GM12878 (cell line): ENCODE measurements at regions not wholly inside any gene's neighbourhood (a gene's known extent, or its start where the extent isn't known, plus 50 kb on each side); places are given as distances from the start of the nearest gene placed in this dataset.

Experiments used
- ATAC-seq: fragments of 200-7000 bp; cut with Tn5 transposase; 3 replicates; pipeline ENCODE4 v1.9.1; 2020; ENCODE audit warnings: mild to moderate bottlenecking, moderate library complexity
- BruUV-seq: library from RNA; stranded (reverse); fragments of 400-500 nt; replicated peaks from 2 replicates; lab custom pipeline; 2021; lab: Mats Ljungman, UMichigan
- CTCF ChIA-PET: fragments of 300-600 bp; sonication (Branson Sonifier 250); formaldehyde crosslinking; extraction: SDS; loops from one replicate; lab custom pipeline; 2021; ENCODE audit warnings: inconsistent platforms; lab: Yijun Ruan, JAX
- POLR2A ChIA-PET: fragments of 350-600 bp; formaldehyde crosslinking; extraction: SDS; loops from one replicate; lab custom pipeline; 2021; ENCODE audit warnings: inconsistent platforms; lab: Charles Lee
- RAD21 ChIA-PET: fragments of 300-600 bp; sonication (Branson Sonifier 250); formaldehyde crosslinking; loops from one replicate; lab custom pipeline; 2023; ENCODE audit warnings: antibody characterized with exemption; ENCODE audit not compliant: unreplicated experiment; lab: Charles Lee
- SMC1A ChIA-PET: fragments of 300-600 bp; sonication (Branson Sonifier 250); formaldehyde crosslinking; loops from one replicate; lab custom pipeline; 2023; ENCODE audit not compliant: unreplicated experiment, uncharacterized antibody; lab: Charles Lee
- DNase-seq: peaks from one replicate; pipeline ENCODE4 v3.0.0-alpha.2; 2011; ENCODE audit warnings: low read depth, low spot score
- FAIRE-seq: peaks from 3 replicates; lab custom pipeline; 2011; peaks lifted over from hg19 to GRCh38; lab: Jason Lieb, UNC
- H2AFZ ChIP-seq: 2 replicates; pipeline ENCODE4 v1.6.0; 2011; ENCODE audit warnings: low read depth, low read length, control low read depth; ENCODE audit not compliant: control insufficient read depth
- H3K27ac ChIP-seq: 2 replicates; pipeline ENCODE4 v1.5.1; 2011; ENCODE audit warnings: control low read depth; ENCODE audit not compliant: control insufficient read depth, insufficient read depth
- H3K27me3 ChIP-seq, 2 experiments: replicated peaks in 1 of 2; 2 replicates each; pipeline versions ENCODE4 v1.6.0 to v1.6.1; 2011; ENCODE audit warnings: low read length in 1 of 2; ENCODE audit not compliant: control insufficient read depth in 2 of 2, insufficient read depth in 2 of 2
- H3K36me3 ChIP-seq, 2 experiments: 2 replicates each; pipeline ENCODE4 v1.5.1; 2011; ENCODE audit warnings: low read length in 1 of 2; ENCODE audit not compliant: control insufficient read depth in 2 of 2, insufficient read depth in 2 of 2
- H3K4me1 ChIP-seq: 2 replicates; pipeline ENCODE4 v1.6.1; 2011; ENCODE audit warnings: mild to moderate bottlenecking, low read length, moderate library complexity, mixed read lengths; ENCODE audit not compliant: control insufficient read depth, insufficient read depth
- H3K4me2 ChIP-seq: 2 replicates; pipeline ENCODE4 v1.6.0; 2011; ENCODE audit warnings: control low read depth; ENCODE audit not compliant: control insufficient read depth, insufficient read depth
- H3K4me3 ChIP-seq: fragments of 200-600 bp; sonication (generic); 2 replicates; pipeline ENCODE4 v1.5.1; 2016
- H3K79me2 ChIP-seq: 2 replicates; pipeline ENCODE4 v1.6.0; 2011; ENCODE audit warnings: low read length; ENCODE audit not compliant: control insufficient read depth, insufficient read depth
- H3K9ac ChIP-seq: 2 replicates; pipeline ENCODE4 v1.8.0; 2011; ENCODE audit warnings: low read length, control low read depth, mixed read lengths; ENCODE audit not compliant: control insufficient read depth, insufficient read depth
- H3K9me3 ChIP-seq: replicated peaks from 3 replicates; pipeline ENCODE4 v1.5.1; 2011; ENCODE audit warnings: mild to moderate bottlenecking, low read length; ENCODE audit not compliant: control insufficient read depth, insufficient read depth
- H4K20me1 ChIP-seq: 2 replicates; pipeline ENCODE4 v1.6.0; 2011; ENCODE audit not compliant: control insufficient read depth, insufficient read depth
- BACH1 ChIP-seq: fragments of 450-650 bp; IDR thresholded peaks from 2 replicates; pipeline ENCODE4 v1.6.1; 2017; ENCODE audit warnings: mild to moderate bottlenecking, borderline replicate concordance
- CREB1 ChIP-seq: IDR thresholded peaks from 2 replicates; pipeline ENCODE4 v1.6.1; 2012; ENCODE audit warnings: low read depth, mild to moderate bottlenecking, inconsistent platforms
- ETV6 ChIP-seq, 2 experiments: fragments of 450-650 bp in 1 of 2; IDR thresholded peaks in 1 of 2; conservative IDR thresholded peaks in 1 of 2; 2 replicates each; pipeline ENCODE4 v1.6.1; 2014; ENCODE audit warnings: antibody characterized with exemption in 1 of 2, borderline replicate concordance in 1 of 2, low read depth in 1 of 2, mild to moderate bottlenecking in 1 of 2, moderate library complexity in 1 of 2
- IRF4 ChIP-seq: IDR thresholded peaks from 2 replicates; pipeline ENCODE4 v1.6.1; 2011; ENCODE audit warnings: low read depth, low read length
- in situ Hi-C: fragments of 300-500 bp; cut with MboI; formaldehyde crosslinking; loops from 9 replicates; pipeline ENCODE4 v1.14.3; 2018; ENCODE audit warnings: mixed read lengths
- intact Hi-C: fragments of 100-400 bp; cut with micrococcal nuclease; formaldehyde crosslinking; loops from one replicate; pipeline ENCODE4 v1.14.2; 2022; ENCODE audit not compliant: unreplicated experiment
- TF ChIP-seq, protein P1 (sequence below): fragments of 450-650 bp; IDR thresholded peaks from 2 replicates; pipeline ENCODE4 v1.6.1; 2016; ENCODE audit warnings: mild to moderate bottlenecking, moderate library complexity, borderline replicate concordance

DNA sequence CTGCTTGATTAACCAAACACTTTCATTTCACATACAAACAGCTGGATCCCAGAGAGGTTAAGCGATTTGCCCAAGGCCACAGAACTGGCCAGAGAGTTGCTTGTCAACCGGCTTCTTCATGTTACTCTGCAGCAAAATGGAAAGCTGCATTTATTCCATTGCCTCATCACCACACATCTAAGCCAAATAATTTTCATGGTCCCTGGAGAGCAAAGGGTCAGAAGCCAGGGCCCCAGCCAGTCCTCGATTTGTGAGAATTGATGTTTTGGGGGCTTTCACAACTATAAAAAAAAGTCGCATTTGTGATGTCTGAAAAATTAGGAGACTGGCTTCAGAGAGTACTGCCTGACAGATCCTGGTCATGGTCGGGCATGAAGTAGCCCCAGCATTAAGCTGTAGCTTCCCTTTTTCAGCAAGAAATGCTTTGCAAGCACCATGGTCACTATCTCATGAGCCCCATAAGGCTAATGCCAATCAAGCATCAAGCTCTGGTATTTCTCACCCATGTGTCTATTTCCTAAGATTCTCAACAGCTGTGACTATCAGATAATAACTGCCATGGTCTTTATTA lies 95.8 kb downstream of the BANF2 start (continued):
- no peak for TF ChIP-seq IRF4
- no peak for TF ChIP-seq CREB1
- TF ChIP-seq, all 136 proteins: peak for 0

DNA sequence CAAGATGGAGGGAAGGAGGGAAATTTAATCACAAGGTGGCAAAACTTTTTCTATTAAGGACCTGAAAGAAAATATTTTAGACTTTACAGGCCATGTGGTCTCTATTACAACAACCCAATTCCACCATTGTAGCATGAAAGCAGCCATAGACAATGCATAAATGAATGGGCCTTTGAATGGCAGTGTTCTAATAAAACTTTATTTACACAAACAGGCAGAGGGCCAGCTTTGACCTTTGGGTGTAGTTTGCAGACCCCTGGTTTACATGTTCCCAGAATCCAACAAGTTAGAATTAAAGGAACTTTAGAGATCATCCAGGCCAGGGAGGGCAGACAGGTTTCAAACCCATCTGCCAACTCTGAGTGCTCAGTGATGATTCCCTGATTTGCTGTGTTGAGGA lies 95.2 kb downstream of the BANF2 start:
- ATAC-seq (no peak), DNase-seq (no peak), FAIRE-seq (no peak)
- in situ Hi-C loops (no loop called here), intact Hi-C loops (no loop called here)
- H2AFZ ChIP-seq: no peak overlapping the region
- ChIA-PET SMC1A (interaction anchor here (1.3 to 2.2 kb wide), 2 partner anchors 11 to 102 kb away, joined by 3 to 6 read pairs; no protein-coding TSS in a partner anchor), CTCF (no interaction called here), RAD21 (no interaction called here), POLR2A (no interaction called here)
- no peak overlapping the region for H3K4me2 ChIP-seq
- no peak overlapping the region for H3K4me3 ChIP-seq
- no peaks in the 10 kb centered on the region; a peak in 2 of 4 replicates for H3K27me3 ChIP-seq
- H3K9ac ChIP-seq: no peak overlapping the region
- H3K9me3 ChIP-seq: no peaks in the 10 kb centered on the region; the same call in 1 of the 3 replicates
- H4K20me1 ChIP-seq: no peaks in the 10 kb centered on the region
- TF ChIP-seq ETV6 (conservative IDR thresholded peaks at IDR 0.05 in 1 of 2, IDR thresholded peaks at IDR 0.05 in 1 of 2; ENCODE audit: borderline replicate concordance in 1 of 2, low read depth in 1 of 2): no peak
- TF ChIP-seq, protein P1, sequence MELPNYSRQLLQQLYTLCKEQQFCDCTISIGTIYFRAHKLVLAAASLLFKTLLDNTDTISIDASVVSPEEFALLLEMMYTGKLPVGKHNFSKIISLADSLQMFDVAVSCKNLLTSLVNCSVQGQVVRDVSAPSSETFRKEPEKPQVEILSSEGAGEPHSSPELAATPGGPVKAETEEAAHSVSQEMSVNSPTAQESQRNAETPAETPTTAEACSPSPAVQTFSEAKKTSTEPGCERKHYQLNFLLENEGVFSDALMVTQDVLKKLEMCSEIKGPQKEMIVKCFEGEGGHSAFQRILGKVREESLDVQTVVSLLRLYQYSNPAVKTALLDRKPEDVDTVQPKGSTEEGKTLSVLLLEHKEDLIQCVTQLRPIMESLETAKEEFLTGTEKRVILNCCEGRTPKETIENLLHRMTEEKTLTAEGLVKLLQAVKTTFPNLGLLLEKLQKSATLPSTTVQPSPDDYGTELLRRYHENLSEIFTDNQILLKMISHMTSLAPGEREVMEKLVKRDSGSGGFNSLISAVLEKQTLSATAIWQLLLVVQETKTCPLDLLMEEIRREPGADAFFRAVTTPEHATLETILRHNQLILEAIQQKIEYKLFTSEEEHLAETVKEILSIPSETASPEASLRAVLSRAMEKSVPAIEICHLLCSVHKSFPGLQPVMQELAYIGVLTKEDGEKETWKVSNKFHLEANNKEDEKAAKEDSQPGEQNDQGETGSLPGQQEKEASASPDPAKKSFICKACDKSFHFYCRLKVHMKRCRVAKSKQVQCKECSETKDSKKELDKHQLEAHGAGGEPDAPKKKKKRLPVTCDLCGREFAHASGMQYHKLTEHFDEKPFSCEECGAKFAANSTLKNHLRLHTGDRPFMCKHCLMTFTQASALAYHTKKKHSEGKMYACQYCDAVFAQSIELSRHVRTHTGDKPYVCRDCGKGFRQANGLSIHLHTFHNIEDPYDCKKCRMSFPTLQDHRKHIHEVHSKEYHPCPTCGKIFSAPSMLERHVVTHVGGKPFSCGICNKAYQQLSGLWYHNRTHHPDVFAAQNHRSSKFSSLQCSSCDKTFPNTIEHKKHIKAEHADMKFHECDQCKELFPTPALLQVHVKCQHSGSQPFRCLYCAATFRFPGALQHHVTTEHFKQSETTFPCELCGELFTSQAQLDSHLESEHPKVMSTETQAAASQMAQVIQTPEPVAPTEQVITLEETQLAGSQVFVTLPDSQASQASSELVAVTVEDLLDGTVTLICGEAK: peak; percentile 55
- no peak for TF ChIP-seq BACH1
- H3K4me1 ChIP-seq: no peaks in the 10 kb centered on the region
- no peak overlapping the region for H3K27ac ChIP-seq
- BruUV-seq: no TSS peak
- H3K79me2 ChIP-seq: no peaks in the 10 kb centered on the region
- H3K36me3 ChIP-seq: no peaks in the 10 kb centered on the region
